ENCODE measurements at regions not wholly inside any gene's neighbourhood (a gene's known extent, or its start where the extent isn't known, plus 50 kb on each side); places are given as distances from the start of the nearest gene placed in this dataset.

DNA sequence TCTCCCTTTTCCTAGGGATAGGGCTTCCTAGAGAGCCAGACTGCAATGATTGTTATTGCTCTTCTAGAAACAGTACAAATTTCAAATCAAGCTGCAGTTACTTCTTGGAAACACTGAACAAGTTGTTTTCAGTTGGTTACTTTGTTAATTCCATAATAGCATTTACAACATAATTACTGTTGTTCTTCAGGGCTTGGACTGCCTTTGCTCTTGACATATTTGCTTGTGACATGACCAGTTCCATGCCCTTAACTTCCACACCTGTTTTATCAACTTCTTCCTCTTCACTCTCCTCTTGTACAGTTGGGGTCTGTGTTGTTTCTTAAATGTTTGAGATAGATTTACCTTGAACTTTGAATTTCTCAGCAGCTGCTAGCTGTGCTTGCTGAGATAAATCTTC is 104.4 kb downstream of the SEC23IP start:
- H3K4me3 ChIP-seq (ENCODE audit: low read depth, low read length): no peak overlapping the region
- TF ChIP-seq, protein P1, sequence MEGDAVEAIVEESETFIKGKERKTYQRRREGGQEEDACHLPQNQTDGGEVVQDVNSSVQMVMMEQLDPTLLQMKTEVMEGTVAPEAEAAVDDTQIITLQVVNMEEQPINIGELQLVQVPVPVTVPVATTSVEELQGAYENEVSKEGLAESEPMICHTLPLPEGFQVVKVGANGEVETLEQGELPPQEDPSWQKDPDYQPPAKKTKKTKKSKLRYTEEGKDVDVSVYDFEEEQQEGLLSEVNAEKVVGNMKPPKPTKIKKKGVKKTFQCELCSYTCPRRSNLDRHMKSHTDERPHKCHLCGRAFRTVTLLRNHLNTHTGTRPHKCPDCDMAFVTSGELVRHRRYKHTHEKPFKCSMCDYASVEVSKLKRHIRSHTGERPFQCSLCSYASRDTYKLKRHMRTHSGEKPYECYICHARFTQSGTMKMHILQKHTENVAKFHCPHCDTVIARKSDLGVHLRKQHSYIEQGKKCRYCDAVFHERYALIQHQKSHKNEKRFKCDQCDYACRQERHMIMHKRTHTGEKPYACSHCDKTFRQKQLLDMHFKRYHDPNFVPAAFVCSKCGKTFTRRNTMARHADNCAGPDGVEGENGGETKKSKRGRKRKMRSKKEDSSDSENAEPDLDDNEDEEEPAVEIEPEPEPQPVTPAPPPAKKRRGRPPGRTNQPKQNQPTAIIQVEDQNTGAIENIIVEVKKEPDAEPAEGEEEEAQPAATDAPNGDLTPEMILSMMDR (IDR thresholded peaks at IDR 0.05; ENCODE audit: low read depth, low read length): no peak

DNA sequence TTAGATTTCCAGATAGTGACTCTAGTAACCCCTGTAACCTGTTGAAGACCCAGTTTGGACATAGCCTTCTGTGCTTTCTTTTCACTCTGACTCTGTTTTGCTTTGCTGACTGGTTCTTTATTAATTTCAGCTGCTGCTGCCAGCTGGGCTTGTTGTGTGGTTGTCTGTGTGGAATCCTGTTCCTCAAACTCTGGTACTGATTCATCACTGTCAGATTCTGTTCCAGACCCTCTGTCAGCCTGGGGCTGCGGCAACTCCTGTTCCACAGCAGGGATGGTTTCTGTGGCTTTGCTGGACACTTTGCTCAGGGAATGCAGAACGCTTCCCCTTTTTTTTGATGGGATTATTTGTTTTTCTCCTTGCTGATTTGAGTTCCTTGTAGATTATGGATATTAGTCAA is 104.9 kb downstream of the SEC23IP start:
- H3K4me3 ChIP-seq (ENCODE audit: low read depth, low read length): no peak overlapping the region
- TF ChIP-seq, protein P1 (IDR thresholded peaks at IDR 0.05; ENCODE audit: low read depth, low read length): no peak

DNA sequence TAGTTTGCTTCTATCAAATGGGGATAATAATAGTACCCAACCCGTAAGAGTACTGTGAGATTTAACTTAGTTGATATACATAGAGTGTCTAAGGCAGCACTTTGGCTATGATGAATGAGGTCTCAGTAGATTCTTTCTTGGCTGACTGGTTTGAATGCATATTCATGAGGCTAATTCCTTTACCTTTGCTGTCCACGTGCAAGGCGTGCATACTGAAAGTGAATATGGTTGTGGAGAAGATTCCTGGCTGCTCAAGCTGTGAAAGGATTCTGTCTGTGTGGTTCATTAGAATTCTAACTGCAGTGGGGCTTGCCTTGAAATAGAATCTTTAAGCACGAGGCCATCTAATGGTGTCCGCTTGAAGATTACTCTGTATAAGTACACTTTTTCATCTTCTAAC is 110.3 kb downstream of the SEC23IP start:
- TF ChIP-seq, protein P1 (IDR thresholded peaks at IDR 0.05; ENCODE audit: low read depth, low read length): no peak
- H3K4me3 ChIP-seq (ENCODE audit: low read depth, low read length): no peak overlapping the region

DNA sequence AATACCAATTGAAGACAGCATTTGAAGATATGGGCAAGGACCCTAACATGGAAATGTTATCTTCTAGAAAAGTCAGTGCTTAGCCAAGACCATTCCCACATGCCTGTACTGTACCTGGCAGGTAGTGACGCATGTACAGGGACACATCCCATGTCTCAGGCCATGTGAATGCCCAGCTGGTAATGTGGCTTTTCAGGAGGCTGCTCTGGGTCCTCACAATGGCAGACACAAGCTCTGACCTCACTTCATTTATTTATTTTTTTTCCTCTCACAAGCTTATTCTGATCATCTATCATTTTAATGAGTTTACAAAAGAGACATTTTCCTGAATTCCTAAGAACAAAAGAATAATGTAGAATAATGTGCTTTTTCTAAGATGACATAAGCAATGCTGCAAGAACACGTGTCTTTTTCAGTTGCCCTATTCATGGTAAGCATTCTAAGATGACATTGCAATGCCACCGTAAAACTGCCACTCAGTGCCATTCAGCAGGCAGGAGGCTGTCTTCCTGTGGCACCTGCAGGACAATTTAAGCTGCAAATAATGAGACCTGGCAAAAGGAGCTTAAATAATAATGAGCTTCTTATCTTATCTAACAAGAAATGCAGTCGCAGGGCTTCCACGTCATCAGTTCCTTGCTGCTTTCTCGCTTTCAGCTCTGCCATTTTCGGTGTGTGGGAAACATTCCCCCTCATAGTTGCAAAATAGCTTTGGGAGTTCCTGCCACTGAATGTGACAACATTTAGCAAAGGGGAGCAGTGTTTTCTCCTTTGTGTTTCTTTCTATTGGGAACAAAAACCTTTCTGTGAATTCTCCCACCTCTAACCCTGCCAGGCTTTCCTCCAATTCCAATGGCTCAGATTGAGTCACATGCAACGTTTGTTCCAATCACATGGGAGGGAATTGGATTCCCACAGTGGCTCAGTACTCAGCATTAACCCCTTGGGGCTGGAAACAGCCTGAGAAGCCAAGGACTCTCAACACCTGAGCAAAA is 113.0 kb downstream of the SEC23IP start:
- TF ChIP-seq, protein P1 (IDR thresholded peaks at IDR 0.05; ENCODE audit: low read depth, low read length): no peak
- H3K4me3 ChIP-seq (ENCODE audit: low read depth, low read length): 0 out of 2 replicates have a peak overlapping the region, but pooled peaks have one; percentile 21

DNA sequence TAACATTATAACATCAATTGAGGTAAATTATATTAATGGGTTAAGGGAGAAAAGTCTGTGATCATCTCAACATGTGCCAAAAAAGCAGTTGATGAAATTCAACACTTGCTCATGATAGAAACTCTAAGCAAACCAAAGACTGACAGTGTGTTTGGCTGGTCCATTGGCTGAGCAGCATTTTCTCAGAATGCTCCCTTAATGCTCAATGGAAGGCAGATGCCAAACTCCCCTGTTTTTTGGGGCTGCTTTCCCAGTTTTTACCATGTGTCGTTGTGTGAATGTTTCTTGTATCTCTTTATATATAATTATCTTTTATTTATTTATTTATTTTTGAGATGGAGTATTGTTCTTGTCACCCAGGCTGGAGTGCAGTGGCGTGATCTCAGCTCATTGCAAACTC is 114.7 kb downstream of the SEC23IP start:
- TF ChIP-seq, protein P1 (IDR thresholded peaks at IDR 0.05; ENCODE audit: low read depth, low read length): no peak
- H3K4me3 ChIP-seq (ENCODE audit: low read depth, low read length): no peak overlapping the region

DNA sequence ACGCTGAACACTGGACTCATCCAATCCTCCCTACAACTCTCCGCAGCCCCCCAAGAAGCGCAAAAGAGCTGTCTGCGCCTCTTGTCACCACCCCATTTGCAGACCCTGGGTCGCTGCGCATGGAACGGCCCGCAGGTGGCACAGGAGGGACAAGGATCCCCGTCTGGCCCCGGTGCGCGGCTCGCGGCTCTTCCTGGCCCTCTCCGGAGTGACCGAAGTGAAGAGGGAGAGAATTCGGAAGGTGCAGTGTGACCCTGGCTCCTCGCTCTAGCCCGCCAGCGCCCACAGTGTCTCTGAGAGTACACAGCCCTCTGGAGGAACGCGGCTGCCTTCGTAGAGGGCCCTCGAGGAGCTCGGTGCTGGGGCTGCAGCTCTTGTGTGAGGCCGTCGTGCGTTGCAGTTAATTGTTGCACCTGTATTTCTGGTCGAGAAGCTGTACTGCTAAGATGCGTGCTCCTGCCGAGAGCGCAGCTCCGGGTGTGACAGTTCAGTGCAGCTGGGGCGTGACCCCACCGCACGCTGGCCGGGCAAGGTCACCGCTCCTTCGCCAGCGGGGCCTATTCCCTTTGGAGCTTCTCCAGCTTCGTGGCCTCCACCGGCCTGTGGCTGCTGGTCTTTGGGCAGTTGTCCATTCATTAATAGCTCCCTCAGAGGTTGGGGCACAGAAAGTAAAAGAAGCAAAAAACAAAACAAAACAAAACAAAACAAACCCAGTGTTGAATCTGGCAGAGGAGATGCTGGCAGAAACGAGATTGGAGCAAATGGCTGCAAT is 119.0 kb downstream of the SEC23IP start:
- H3K4me3 ChIP-seq (ENCODE audit: low read depth, low read length): no peak overlapping the region
- TF ChIP-seq, protein P1 (IDR thresholded peaks at IDR 0.05; ENCODE audit: low read depth, low read length): no peak

DNA sequence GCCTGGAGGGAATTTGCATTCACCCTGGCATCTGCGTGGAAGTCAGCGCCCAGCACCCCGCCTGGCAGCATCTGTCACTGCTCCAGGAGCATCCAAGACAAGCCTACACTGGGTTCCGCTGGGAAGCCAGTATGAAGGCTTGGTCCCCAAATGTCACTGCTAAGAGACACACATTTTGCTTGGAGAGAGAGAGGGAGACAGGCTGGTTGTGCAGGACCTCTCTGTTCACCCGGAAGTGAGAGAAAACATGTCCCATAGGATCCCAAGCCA is 119.5 kb downstream of the SEC23IP start:
- TF ChIP-seq, protein P1 (IDR thresholded peaks at IDR 0.05; ENCODE audit: low read depth, low read length): no peak
- no peak overlapping the region for H3K4me3 ChIP-seq (ENCODE audit: low read depth, low read length)

Measured in WI38 (cell line).